Inflammatory macrophage (primary cell): ENCODE measurements at regions not wholly inside any gene's neighbourhood (a gene's known extent, or its start where the extent isn't known, plus 50 kb on each side); places are given as distances from the start of the nearest gene placed in this dataset.
"Not testable (repeated sequence)": the region's sequence is repeated elsewhere in the genome, so short reads cannot be mapped to it uniquely, and the experiment has no call there.

Experiments used
- DNase-seq, 2 donors: peaks; one replicate each; pipeline ENCODE4 v3.0.0-alpha.2; 2020 to 2022

DNA sequence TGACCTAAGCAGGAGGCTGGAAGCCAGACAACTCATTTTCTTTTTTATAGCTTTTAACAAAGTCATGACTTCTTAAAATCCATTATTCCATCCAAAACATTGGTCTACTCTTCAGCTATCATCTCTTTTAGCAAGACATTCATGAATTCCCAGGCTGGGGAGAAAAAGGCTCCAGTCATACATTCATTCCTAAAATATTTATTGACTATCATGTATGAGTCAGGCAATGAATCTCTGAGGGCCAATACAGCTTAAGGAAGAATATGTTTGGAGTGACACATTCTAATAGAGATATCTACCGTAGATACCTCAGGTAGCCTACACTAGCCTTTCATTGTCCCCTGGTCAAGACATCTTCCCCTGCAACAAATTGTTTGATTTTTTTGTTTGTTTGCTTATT lies 196.4 kb upstream of the NANOGP8 start:
- DNase-seq: no peak

DNA sequence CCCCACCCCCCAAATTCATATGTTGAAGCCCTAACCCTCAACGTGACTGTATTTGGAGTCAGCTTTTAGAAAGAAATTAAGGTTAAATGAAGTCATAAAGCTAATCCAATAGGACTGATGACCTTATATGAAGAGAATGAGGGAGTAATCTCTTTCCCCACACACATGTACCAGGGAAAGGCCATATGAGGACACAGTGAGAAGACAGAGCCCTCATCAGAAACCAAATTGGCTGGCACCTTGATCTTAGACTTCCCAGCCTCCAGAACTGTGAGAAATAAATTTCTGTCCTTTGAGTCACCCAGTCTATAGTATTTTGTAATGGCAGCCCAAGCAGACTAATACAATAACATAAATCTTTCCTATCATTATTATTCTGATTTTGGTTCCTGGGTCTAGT lies 194.7 kb upstream of the NANOGP8 start:
- no peak for DNase-seq

DNA sequence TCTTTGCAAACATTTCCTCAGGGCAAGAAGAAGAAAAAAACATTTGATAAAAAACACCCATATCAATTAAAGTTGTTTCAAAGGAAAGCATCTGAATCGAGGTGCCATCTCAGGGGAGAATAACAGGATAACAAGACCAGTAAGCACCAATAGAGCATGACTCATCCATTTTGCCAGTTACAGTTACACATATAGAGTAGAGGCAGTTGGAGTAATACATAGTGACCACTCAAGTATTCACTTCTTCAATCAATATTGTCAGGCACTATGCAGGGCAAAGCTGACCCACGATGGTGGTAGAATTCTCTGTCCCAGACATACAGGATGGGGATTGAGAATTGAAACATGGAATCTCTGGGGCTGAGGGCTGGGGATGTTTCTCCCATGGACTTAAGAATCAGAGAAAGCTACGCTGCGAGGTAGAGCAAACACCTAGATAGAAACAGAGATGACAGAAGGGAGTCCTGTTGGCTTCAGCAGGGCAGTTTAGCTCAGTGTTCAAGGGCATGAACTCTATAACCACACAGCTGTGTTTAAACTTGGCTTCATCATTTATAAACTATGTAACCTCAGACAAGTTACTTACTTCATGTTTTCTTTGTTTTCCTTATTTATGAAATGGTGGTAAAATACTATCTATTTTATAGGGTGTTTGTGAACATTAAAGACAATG lies 186.4 kb upstream of the NANOGP8 start:
- DNase-seq: no peak

DNA sequence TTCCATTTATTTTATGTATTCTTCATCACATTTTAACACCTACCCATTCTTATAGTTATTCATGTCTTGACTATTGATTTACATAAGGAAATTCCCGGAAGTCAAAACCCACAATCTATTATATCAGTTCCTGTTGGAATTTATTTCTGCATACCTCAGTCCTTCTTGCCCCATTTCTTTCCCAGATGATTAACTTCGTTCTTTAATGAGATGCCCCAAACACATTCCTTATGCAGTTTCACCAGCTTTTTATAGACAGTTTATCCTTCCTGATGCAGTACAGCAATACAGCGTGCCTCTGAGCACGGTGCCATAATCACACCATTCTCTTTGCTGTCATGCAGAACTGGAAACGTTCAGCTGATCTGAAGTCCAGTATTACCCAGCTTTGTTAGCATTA lies 175.8 kb upstream of the NANOGP8 start:
- no peak for DNase-seq

DNA sequence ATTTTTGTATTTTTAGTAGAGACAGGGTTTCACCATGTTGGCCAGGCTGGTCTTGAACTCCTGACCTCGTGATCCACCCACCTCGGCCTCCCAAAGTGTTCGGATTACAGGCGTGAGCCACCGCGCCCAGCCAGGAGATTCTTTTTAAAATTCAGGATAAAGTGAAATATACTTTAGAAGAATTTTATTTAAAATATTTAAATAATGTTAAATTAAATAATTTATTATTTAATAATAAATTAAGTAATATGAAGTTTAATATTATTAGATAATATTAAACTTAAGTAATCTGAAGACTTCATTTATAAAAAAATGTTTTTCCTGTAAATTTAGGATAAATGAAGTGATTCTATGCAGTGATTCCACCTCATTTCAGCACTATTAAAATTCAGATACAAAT lies 175.2 kb upstream of the NANOGP8 start:
- not testable (repeated sequence) for DNase-seq

DNA sequence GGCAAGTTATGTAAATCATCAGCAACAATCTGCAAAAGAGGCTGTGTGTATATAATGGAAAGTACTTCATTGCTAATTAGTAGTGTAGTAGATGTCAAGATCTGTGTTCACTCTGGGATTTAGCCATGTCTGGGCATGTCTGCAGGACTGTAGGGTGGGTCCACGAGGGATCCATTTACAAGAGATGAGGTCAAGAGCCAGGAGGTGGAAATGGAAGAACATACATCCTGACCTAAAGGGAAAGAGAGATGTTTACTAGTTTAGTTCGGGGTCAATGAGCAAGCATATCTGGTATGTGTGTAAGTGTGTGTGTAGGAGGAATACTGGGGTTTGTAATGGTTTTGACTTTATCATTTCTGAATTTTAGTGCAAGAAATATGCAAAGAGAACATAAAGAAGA lies 171.5 kb upstream of the NANOGP8 start:
- no peak for DNase-seq

DNA sequence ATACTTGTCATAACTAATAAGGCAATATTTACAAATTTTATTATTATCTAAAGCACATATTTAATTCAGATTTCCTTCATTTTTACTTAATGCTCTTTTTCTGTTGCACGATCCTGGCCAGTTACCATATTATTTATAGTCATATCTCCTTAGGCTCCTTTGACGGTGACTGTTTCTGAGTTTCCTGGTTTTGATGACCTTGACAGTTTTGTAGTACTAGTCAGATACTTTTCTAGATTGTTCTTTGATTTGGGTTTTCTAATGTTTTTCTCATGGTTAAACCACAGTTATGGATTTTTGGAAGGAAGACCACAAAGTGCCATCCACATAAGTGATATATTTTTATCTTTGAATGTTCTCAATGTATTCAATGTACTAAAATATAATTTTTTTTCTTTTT lies 171.0 kb upstream of the NANOGP8 start:
- DNase-seq: no peak

DNA sequence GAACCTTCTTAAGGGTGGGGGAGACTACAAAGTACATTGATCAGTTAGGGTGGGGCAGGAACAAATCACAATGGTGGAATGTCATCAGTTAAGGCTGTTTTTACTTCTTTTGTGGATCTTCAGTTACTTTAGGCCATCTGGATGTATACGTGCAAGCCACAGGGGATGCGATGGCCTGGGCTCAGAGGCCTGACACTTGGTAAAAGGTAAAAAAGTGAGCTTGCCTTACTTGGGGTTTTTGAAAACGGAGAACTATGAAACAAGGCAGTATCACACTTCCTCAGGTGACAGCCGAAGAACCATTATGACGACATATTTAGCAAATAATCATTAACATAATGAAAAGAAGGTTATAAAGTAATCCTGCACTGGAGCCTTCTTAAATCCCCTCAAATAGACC lies 169.8 kb upstream of the NANOGP8 start:
- not testable (repeated sequence) for DNase-seq

DNA sequence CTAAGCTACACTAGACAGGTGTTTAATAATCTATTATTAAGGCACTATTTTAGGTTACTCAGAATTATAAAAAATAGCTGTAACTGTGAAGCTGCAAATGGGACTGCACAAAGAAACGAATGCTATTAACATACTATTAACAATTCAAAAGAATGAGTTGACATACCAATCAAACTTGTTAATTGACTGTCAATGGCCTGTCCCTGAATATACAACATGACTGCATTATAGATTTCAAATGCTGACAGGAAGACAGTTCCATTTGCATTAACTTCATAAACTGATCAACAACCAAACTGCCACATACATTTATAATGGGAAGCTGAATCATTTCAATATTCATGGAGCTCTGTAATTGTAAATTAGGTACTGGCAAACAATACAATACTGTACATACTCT lies 169.0 kb upstream of the NANOGP8 start:
- DNase-seq: no peak

DNA sequence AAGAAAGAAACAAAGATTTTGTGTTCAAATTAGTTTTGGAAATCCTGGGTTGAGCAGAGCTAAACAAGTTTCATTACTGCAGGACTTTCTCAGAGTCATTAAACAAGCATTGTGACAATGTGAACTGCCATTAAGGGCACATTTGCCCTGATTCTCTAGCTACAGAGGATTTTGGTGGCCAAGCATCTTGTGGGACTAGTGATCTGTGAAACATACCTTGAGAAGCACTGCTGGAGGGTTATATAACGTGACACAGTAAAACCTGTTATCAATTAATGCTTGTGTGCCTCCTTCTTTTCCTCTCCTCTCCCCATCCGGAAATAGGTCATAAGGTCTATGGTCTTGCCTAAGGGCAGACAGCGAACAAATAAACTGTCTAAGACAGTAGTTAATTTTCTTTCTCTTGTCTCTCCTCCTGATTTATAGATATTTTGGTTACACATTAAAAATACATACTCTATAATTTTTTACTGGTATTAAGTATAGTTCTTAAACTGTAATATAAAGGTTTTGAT lies 167.3 kb upstream of the NANOGP8 start:
- no peak for DNase-seq

DNA sequence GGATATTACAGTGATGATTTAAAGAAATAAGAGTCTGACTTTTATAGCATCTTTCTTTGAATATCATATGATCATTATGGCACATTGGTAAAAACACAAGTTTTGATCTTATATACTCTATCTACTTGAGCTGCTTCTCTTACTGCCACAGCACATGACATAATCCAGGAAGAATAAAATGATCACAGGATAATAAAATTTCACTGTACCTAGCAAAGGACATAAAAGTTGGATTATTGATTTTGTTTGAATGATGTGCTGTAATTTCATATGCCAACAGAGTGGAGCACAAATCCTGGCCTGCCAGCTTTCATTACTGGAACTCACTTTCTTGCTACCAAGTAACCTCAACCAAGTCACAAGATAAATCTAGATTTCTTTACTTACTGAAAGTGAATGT lies 162.1 kb upstream of the NANOGP8 start:
- no peak for DNase-seq

DNA sequence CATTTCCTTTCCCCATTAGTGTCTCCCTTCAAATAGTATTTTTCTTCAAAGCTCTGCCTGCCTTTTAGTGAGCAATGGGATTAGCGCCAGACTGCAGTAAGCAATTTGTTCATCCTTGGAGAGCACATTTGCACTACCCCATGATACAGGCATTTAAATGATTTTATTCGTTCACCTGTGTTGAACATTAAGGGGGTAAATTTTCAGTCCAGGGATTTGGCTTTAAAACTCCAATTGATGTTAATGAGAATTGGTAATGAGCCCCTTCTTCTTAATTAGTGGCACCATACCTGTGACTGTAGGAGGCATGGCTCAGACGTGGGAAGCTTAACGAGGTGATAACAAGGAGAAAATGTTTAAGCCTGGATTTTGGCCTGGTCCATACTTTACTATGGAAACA lies 161.4 kb upstream of the NANOGP8 start:
- DNase-seq: no peak

DNA sequence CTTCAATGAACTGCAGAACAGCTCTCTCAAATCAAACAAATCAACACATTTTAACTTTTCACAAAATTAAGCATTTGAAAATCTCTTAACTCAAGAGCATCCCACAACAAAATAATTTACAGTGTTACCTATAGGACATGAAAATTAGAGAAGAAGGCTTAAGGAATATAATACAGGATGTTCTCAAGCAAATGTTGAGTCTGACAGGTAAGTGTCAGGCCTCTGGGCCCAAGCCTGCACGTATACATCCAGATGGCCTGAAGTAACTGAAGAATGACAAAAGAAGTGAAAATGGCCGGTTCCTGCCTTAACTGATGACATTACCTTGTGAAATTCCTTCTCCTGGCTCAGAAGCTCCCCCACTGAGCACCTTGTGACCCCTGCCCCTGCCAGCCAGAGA lies 160.6 kb upstream of the NANOGP8 start:
- not testable (repeated sequence) for DNase-seq

DNA sequence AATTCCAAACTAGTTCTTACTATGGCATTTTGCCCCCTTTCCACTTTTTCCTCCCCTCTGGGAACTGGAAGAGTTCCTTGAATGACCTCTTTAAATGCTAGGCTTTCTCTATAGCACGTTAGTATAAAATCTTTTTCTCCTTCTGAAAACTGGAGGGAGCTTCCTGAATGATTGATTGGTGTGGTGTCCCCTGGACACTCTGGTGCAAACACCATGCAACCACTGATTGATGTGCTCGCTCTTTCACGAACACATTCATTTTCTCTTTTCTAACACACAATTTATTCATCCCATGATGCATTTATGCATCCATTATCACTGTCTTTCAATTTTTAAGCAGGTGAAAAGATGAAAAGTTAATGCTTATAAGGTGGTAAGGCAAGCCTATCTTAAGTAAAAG lies 159.1 kb upstream of the NANOGP8 start:
- DNase-seq: no peak

DNA sequence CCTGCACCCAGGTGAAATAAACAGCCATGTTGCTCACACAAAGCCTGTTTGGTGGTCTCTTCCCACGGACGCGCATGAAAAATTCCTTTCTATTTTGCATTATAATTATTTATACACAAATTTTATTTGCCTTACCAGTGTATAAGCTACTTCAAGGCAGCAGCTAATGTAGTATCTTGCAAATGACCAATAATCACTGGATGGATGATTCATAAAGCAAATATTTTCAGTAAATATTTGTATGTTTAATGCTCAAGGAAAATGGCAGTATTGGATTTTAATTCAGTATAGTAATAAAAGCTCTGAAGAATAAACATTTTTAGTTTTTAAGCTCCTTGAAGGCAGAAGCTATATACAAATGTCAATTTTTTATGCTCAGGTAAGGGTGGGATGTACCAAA lies 158.7 kb upstream of the NANOGP8 start:
- DNase-seq: no peak

DNA sequence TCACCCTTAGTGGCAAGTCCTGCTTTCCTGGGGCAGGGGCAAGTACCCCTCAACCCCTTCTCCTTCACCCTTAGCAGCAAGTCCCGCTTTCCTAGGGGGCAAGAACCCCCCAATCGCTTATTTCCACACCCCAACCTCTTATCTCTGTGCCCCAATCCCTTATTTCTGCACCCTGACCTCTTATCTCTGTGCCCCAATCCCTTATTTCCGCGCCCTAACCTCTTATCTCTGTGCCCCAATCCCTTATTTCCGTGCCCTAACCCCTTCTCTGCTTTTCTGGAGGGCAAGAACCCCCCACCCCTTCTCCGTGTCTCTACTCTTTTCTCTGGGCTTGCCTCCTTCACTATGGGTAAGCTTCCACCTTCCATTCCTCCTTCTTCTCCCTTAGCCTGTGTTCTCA lies 154.6 kb upstream of the NANOGP8 start:
- not testable (repeated sequence) for DNase-seq

DNA sequence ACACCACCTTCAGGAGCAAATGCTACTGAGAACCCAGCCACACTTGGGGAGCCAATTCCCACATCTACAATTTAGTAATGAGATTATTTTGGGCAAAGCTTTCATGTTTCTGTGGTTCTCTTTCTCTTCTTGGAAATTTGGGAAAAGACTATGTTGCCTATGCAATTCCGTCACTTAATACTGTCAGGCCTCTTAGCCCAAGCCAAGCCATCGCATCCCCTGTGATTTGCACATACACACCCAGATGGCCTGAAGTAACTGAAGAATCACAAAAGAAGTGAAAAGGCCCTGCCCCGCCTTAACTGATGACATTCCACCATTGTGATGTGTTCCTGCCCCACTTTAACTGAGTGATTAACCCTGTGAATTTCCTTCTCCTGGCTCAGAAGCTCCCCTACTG lies 153.4 kb upstream of the NANOGP8 start:
- DNase-seq: not testable (repeated sequence)

DNA sequence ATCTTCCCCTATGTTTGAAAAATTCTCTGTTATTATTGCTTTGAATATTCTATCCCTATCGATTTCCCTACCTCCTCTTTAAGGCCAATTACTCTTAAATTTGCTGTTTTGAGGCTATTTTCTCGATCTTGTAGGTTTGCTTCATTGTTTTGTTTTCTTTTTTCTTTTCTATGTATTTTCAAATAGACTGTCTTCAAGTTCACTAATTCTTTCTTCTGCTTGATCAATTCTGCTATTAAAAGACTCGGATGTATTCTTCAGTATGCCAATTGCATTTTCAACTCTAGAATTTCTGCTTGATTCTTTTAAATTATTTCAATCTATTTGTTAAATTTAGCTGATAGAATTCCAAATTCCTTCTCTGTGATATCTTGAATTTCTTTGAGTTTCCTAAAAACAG lies 144.0 kb upstream of the NANOGP8 start:
- no peak for DNase-seq

DNA sequence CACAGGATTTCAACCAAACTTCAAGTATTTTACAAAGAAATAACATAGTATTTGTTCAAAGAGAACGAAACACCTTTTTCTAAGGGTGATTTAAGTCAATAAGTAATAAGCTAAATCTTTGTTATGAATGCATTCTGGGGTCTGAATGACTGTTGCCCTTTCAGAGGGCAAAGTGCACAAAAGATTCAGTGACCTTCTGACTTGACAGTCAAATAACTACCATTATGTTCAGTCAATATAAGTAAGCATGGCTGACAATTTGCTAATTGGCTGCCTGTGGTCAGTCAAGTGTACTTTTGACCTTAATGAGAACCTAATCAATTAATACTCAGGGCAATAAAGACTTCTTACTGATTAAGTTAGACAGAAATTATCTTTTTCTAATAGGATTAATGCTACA lies 133.1 kb upstream of the NANOGP8 start:
- no peak for DNase-seq

DNA sequence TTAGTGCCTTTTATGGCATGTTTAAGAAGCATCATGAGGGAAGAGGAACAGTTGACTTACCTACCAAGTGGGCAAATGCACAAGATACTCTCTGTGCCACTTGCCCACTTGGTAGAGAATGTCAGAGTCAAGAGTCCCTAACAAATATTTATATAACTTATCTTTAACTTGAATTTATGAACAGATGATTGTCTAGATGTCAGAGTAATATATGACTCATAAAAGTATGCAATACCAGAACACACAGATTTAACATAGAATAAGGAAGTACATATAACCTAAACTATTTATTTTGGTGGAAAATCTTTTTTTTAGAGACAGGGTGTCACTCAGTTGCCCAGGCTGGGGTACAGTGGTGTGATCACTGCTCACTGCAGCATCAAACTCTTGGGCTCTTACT lies 130.0 kb upstream of the NANOGP8 start:
- DNase-seq: no peak

DNA sequence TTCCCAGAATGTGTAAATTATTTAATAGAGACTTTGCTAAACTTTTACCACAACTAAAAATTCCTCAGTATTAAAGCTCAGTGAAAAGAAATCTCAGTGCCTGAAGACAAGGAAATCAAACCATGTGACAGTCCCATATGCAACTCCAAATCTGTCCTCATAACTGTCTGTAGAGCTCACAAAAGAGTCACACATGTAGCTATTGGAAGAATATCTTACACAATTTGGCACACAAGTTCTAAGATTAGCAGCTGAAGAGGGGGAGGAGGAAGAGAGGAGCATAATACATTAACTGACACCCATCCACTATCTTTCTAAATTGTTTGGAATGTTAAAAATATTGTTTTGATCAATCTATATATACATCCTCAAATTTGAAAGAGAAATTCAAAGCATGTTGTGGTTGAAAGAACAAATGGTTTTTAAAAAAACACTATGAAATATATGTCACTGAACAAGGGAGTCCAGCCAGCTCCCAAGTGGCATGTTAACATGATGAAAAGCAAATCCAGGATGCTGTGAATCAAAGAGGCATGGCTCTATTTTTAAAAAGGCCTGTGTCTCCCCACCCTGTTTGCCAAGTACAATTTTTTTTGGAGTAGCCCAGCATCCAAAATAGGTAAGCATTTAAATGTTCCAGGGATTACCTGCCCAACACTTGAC lies 126.3 kb upstream of the NANOGP8 start:
- DNase-seq: no peak

DNA sequence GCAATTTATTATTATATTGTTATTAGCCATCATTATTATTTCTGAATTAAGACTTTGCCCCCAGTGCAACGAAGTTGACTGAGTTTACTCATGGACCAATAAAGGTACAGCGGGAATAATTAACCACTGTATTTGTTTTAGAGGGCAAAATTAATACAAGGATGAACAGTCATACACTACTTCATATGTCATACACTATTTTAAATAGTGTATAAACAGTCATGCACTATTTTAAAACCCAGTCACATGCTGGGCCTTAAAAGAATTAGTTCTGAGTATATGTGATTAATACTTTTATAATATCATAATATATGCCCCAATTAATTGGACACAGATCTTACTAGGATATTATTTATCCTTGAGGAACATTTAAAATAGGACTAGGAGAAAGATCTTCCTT lies 125.3 kb upstream of the NANOGP8 start:
- DNase-seq: no peak

DNA sequence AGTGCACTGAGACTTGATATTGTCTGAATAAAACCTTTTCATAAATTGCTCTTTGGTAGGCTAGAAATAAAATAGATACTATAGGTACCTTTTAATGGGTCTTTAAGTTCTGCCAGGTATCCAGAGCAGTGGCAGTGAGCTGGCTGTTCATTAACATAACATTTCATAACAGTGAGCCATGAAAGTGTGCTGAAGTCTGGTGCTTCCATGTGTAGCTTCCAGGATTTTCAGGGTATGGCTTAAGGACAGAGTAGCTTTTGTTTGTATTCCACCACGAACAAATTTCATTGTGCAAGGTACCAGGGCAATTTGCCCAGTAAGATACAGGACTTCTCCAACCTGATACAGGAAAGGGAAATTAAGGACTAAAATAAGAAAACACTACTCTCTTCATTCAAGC lies 124.7 kb upstream of the NANOGP8 start:
- DNase-seq: no peak

DNA sequence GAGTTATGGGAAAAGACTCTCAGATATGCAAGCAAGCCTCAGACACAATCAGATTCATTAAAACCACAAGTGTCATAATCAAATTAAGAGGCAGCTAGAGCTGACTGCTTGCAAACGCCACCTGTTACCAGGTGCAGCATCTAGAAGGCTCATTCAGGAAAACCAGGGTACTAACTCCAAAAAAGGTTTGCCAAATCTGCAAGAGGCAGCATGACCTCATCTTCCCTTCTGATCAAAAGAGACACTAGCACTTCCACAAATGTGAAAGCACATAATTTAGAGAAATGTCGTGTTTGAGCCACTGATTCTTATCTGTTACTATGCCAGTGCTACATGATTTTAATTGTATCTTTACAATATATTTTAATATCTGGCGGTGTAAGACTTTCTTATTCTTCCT lies 123.3 kb upstream of the NANOGP8 start:
- no peak for DNase-seq
